ENCODE measurements at regions not wholly inside any gene's neighbourhood (a gene's known extent, or its start where the extent isn't known, plus 50 kb on each side); places are given as distances from the start of the nearest gene placed in this dataset.
"Not testable (repeated sequence)": the region's sequence is repeated elsewhere in the genome, so short reads cannot be mapped to it uniquely, and the experiment has no call there.

GRCh38 chr12:90745211-90745610 lies 209.8 kb downstream of the CCER1 start:
- DNase-seq, result no peak
- in situ Hi-C loops (cut with HindIII; ENCODE audit: low pct_ligation_motif_present, low pct_unique_long_range_greater_than_20kb, low sequenced_read_pairs), result no loop called here

GRCh38 chr12:90741611-90742010 lies 213.4 kb downstream of the CCER1 start:
- in situ Hi-C loops (cut with HindIII; ENCODE audit: low pct_ligation_motif_present, low pct_unique_long_range_greater_than_20kb, low sequenced_read_pairs), result no loop called here
- DNase-seq, result no peak

- no peak for DNase-seq
- in situ Hi-C loops (cut with HindIII; ENCODE audit: low pct_ligation_motif_present, low pct_unique_long_range_greater_than_20kb, low sequenced_read_pairs), result no loop called here
Observed at GRCh38 chr12:90729736-90730135, 225.2 kb downstream of the CCER1 start.

- in situ Hi-C loops (cut with HindIII; ENCODE audit: low pct_ligation_motif_present, low pct_unique_long_range_greater_than_20kb, low sequenced_read_pairs), result no loop called here
- peak; percentile 71 for DNase-seq
Observed at GRCh38 chr12:90712671-90713070, 242.3 kb downstream of the CCER1 start.

GRCh38 chr12:90710711-90711110 lies 244.3 kb downstream of the CCER1 start:
- in situ Hi-C loops (cut with HindIII; ENCODE audit: low pct_ligation_motif_present, low pct_unique_long_range_greater_than_20kb, low sequenced_read_pairs), result no loop called here
- peak; percentile 14 for DNase-seq

GRCh38 chr12:90706036-90706435 lies 248.9 kb downstream of the CCER1 start:
- no peak for DNase-seq
- in situ Hi-C loops (cut with HindIII; ENCODE audit: low pct_ligation_motif_present, low pct_unique_long_range_greater_than_20kb, low sequenced_read_pairs), result no loop called here

- peak; percentile 19 for DNase-seq
- in situ Hi-C loops (cut with HindIII; ENCODE audit: low pct_ligation_motif_present, low pct_unique_long_range_greater_than_20kb, low sequenced_read_pairs), result no loop called here
Observed at GRCh38 chr12:90695415-90695814, 259.6 kb downstream of the CCER1 start.

GRCh38 chr12:90690120-90690519 lies 264.9 kb downstream of the CCER1 start:
- in situ Hi-C loops (cut with HindIII; ENCODE audit: low pct_ligation_motif_present, low pct_unique_long_range_greater_than_20kb, low sequenced_read_pairs), result no loop called here
- no peak for DNase-seq

- in situ Hi-C loops (cut with HindIII; ENCODE audit: low pct_ligation_motif_present, low pct_unique_long_range_greater_than_20kb, low sequenced_read_pairs); DNase-seq: not testable (repeated sequence)
Observed at GRCh38 chr12:90687682-90688081, 267.3 kb downstream of the CCER1 start.

- no peak for DNase-seq
- in situ Hi-C loops (cut with HindIII; ENCODE audit: low pct_ligation_motif_present, low pct_unique_long_range_greater_than_20kb, low sequenced_read_pairs), result no loop called here
Observed at GRCh38 chr12:90683871-90684270, 271.1 kb downstream of the CCER1 start.

GRCh38 chr12:90682398-90682797 lies 272.6 kb downstream of the CCER1 start:
- in situ Hi-C loops (cut with HindIII; ENCODE audit: low pct_ligation_motif_present, low pct_unique_long_range_greater_than_20kb, low sequenced_read_pairs), result no loop called here
- no peak for DNase-seq

- in situ Hi-C loops (cut with HindIII; ENCODE audit: low pct_ligation_motif_present, low pct_unique_long_range_greater_than_20kb, low sequenced_read_pairs), result no loop called here
Observed at GRCh38 chr12:90679674-90680073, 275.3 kb downstream of the CCER1 start.

GRCh38 chr12:90677552-90677951 lies 277.4 kb downstream of the CCER1 start:
- in situ Hi-C loops (cut with HindIII; ENCODE audit: low pct_ligation_motif_present, low pct_unique_long_range_greater_than_20kb, low sequenced_read_pairs), result no loop called here
- no peak for DNase-seq

More at GRCh38 chr12:90679674-90680073, 275.3 kb downstream of the CCER1 start:
- DNase-seq, result no peak

GRCh38 chr12:90677055-90677454 lies 277.9 kb downstream of the CCER1 start:
- in situ Hi-C loops (cut with HindIII; ENCODE audit: low pct_ligation_motif_present, low pct_unique_long_range_greater_than_20kb, low sequenced_read_pairs), result no loop called here
- DNase-seq, result no peak

- DNase-seq, result no peak
- in situ Hi-C loops (cut with HindIII; ENCODE audit: low pct_ligation_motif_present, low pct_unique_long_range_greater_than_20kb, low sequenced_read_pairs), result no loop called here
Observed at GRCh38 chr12:90675106-90675505, 279.9 kb downstream of the CCER1 start.

GRCh38 chr12:90672081-90672480 lies 282.9 kb downstream of the CCER1 start:
- no peak for DNase-seq
- in situ Hi-C loops (cut with HindIII; ENCODE audit: low pct_ligation_motif_present, low pct_unique_long_range_greater_than_20kb, low sequenced_read_pairs), result no loop called here

- in situ Hi-C loops (cut with HindIII; ENCODE audit: low pct_ligation_motif_present, low pct_unique_long_range_greater_than_20kb, low sequenced_read_pairs); DNase-seq: not testable (repeated sequence)
Observed at GRCh38 chr12:90663949-90664348, 291.0 kb downstream of the CCER1 start.

GRCh38 chr12:90659060-90659459 lies 295.9 kb downstream of the CCER1 start:
- in situ Hi-C loops (cut with HindIII; ENCODE audit: low pct_ligation_motif_present, low pct_unique_long_range_greater_than_20kb, low sequenced_read_pairs), result no loop called here
- DNase-seq, result no peak

- in situ Hi-C loops (cut with HindIII; ENCODE audit: low pct_ligation_motif_present, low pct_unique_long_range_greater_than_20kb, low sequenced_read_pairs), result no loop called here
- no peak for DNase-seq
Observed at GRCh38 chr12:90653040-90653439, 301.9 kb downstream of the CCER1 start.

GRCh38 chr12:90652280-90652679 lies 302.7 kb downstream of the CCER1 start:
- no peak for DNase-seq
- in situ Hi-C loops (cut with HindIII; ENCODE audit: low pct_ligation_motif_present, low pct_unique_long_range_greater_than_20kb, low sequenced_read_pairs), result no loop called here

GRCh38 chr12:90645181-90645580 lies 309.8 kb downstream of the CCER1 start:
- no peak for DNase-seq
- in situ Hi-C loops (cut with HindIII; ENCODE audit: low pct_ligation_motif_present, low pct_unique_long_range_greater_than_20kb, low sequenced_read_pairs), result no loop called here

Measured in ACHN (cell line).